ENCODE measurements at regions not wholly inside any gene's neighbourhood (a gene's known extent, or its start where the extent isn't known, plus 50 kb on each side); places are given as distances from the start of the nearest gene placed in this dataset.

DNA sequence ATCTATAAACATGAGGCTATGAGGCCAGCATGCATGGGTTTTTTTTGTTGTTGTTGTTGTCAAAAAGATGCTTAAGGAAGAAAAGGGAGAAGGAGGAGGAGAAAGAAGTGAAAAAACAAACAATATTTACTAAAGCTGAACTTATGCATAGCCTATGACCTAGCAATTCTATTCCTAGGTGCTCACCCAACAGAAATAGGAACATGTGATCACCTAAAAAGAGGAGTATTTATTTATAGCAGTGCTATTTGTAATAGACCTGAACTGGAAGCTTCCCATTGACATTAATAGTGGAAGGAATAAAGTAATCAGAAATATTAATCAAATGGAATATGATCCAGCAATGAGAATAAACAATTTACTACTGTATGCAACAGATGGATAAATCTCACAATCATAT, 156.5 kb upstream of the OLIG3 start:
- DNase-seq (ENCODE audit: low read depth), result no peak
- H3K4me3 ChIP-seq (ENCODE audit: low read length), result no peak overlapping the region
- TF ChIP-seq, protein P1, sequence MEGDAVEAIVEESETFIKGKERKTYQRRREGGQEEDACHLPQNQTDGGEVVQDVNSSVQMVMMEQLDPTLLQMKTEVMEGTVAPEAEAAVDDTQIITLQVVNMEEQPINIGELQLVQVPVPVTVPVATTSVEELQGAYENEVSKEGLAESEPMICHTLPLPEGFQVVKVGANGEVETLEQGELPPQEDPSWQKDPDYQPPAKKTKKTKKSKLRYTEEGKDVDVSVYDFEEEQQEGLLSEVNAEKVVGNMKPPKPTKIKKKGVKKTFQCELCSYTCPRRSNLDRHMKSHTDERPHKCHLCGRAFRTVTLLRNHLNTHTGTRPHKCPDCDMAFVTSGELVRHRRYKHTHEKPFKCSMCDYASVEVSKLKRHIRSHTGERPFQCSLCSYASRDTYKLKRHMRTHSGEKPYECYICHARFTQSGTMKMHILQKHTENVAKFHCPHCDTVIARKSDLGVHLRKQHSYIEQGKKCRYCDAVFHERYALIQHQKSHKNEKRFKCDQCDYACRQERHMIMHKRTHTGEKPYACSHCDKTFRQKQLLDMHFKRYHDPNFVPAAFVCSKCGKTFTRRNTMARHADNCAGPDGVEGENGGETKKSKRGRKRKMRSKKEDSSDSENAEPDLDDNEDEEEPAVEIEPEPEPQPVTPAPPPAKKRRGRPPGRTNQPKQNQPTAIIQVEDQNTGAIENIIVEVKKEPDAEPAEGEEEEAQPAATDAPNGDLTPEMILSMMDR (conservative IDR thresholded peaks at IDR 0.05; ENCODE audit: low read depth, low read length), result no peak

- H3K4me3 ChIP-seq (ENCODE audit: low read length), result no peak overlapping the region
- TF ChIP-seq, protein P1 (conservative IDR thresholded peaks at IDR 0.05; ENCODE audit: low read depth, low read length), result no peak
- DNase-seq (ENCODE audit: low read depth), result no peak
These were observed 157.0 kb upstream of the OLIG3 start for GRCh38 chr6:137651178-137651577.

DNA sequence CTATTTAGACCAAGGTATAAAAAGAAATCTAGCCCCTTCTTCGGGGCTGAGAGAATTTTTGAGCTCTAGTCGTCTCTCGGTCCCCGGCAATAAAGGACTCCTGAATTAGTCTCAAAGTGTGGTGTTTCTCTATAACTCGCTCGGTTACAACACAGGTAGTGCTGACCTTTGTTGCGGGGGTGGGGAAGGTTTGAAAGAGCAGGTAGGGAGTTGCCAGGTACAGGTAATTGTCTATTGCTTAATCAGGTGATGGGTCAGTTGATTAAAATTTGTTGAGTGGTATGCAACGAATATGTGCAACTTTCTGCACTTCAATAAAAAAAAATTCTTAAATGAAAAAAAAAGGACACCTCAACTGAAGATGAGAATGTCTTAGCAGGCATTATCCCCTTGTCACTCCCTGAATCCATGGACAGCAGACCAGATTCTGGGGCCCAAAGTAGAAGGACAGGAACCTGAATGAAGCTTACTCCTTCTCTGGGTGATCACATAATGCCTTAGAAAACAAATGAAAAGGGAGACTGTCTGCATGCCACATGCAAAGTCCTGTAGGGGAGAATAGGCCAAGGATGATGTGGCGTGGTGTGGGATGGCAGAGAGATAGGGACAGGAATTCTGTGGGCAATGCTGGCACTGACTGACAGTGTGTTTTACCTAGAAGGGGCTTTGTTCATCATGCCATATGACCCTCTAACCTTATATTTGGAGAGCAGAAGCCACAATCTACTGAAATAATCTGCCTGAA, 157.6 kb upstream of the OLIG3 start:
- no peak for DNase-seq (ENCODE audit: low read depth)
- H3K4me3 ChIP-seq (ENCODE audit: low read length), result no peak overlapping the region
- TF ChIP-seq, protein P1 (conservative IDR thresholded peaks at IDR 0.05; ENCODE audit: low read depth, low read length), result no peak

GRCh38 chr6:137652961-137653705, 158.9 kb upstream of the OLIG3 start:
- TF ChIP-seq, protein P1 (conservative IDR thresholded peaks at IDR 0.05; ENCODE audit: low read depth, low read length), result no peak

GRCh38 chr6:137653706-137654059, 159.5 kb upstream of the OLIG3 start:
- no peak overlapping the region for H3K4me3 ChIP-seq (ENCODE audit: low read length)
- no peak for DNase-seq (ENCODE audit: low read depth)
- TF ChIP-seq, protein P1 (conservative IDR thresholded peaks at IDR 0.05; ENCODE audit: low read depth, low read length), result no peak

More at GRCh38 chr6:137652961-137653705, 158.9 kb upstream of the OLIG3 start:
- no peak overlapping the region for H3K4me3 ChIP-seq (ENCODE audit: low read length)
- no peak for DNase-seq (ENCODE audit: low read depth)

- TF ChIP-seq, protein P1 (conservative IDR thresholded peaks at IDR 0.05; ENCODE audit: low read depth, low read length), result no peak
- DNase-seq (ENCODE audit: low read depth), result no peak
- no peak overlapping the region for H3K4me3 ChIP-seq (ENCODE audit: low read length)
These were observed 160.3 kb upstream of the OLIG3 start for GRCh38 chr6:137654365-137654981.

Data from retinal pigment epithelial cell (primary cell).